CD4-positive, alpha-beta T cell treated with Interleukin-12 subunit alpha and Interleukin-12 subunit beta, for 1 hour (primary cell): ENCODE measurements at regions not wholly inside any gene's neighbourhood (a gene's known extent, or its start where the extent isn't known, plus 50 kb on each side); places are given as distances from the start of the nearest gene placed in this dataset.

Source experiments
- DNase-seq: peaks from one replicate; pipeline ENCODE4 v3.0.0-alpha.2; 2020

DNA sequence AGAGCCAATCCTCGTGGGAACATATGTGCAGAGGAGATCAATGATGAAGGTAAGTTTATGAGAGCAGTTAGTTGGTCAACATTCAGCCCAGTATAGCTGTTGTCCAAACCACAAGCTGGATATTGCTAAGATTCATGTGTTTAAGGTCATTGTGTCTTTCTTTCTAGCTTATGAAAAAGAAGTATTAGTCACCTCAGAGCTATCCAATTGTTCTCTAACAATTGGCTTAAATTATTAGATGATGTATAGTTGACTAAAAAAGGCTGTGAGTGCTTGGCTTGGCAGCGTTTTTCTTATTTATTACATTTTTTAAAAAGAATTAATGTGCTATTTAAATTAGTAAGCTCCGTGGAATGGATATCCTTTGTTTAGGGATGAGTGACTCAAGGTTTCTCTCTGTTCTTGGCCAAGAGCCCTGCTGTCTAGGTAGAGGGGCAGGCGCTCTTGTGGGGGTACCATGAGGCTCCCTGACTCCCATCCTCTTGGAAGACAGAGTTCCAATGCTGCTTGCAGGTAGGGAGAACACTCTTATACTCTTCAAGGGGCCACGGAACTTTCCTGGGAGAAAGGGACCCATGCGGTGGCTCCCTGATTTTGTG, 487.4 kb downstream of the IRX1 start:
- DNase-seq: no peak

DNA sequence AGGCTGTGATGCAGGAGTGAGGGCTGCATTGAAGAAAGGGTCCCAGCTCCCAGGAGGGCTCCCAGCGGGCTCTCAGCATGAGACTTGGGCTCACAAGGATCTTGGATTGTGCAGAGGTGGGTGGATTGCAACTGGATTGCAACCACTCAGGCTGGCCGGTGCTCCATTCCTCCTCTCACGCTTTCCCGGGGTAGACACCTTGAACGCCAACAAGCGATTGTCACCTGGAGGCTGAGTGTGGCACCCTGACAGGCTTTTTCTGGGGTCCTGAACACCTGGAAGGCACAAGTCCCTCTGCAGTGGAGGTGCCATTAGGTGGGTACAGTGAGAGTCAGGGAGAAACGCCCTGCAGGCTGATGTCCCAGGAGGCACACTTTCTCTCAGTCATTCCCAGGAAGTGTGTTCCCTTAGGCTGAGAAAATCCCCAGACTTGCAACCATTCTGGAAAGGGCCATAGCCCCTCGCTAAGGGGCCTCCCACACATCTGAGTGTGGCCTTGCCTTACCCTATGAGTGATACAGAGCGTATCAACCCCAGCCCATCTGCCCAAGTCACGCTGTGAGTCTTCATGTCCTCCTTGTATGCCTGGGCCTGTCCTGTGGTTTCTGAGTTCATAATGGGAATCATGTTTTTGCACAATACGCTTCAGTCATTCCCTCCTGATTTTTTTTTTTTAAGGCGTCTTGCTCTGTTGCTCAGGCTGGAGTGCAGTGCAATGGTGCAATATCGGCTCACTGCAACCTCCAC, 488.1 kb downstream of the IRX1 start:
- no peak for DNase-seq

DNA sequence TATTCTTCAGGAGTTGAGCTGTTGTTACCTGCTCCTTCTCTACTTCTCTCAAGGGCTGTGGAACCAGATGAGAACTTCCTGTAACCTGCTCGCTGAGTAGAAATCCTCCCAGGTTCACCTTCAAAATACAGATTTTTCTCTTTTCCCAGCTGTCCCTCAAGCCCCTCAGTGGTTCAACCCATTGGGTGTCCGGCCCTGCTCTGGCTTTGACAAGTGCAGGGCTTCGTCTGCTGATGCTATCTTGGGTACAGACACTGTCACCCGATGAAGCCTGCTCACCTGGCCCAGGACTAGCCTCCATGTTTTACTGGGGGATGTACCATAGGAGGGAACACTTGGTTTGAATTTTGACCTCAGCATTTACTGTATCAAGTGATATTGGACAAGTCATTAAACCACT, 490.4 kb downstream of the IRX1 start:
- DNase-seq: no peak

DNA sequence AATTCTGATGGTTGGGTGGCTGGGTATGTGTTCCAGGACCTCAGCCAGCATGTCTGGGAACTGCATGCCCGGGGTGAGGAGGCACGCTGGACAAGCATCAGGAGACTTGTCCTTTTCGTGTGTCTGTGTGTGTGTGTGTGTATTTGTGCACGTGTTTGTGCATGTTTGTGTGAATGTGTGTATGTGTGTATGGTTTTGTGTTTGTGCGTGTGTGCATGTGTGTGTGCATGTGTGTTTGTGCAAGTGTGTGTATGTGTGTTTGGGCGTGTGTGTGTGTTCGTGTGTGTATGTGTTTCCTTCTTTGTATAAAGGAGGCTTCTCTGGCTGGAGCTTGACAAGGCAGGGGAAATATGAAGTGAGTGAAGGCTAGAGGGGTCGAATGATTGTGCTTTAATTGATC, 491.5 kb downstream of the IRX1 start:
- DNase-seq: no peak

DNA sequence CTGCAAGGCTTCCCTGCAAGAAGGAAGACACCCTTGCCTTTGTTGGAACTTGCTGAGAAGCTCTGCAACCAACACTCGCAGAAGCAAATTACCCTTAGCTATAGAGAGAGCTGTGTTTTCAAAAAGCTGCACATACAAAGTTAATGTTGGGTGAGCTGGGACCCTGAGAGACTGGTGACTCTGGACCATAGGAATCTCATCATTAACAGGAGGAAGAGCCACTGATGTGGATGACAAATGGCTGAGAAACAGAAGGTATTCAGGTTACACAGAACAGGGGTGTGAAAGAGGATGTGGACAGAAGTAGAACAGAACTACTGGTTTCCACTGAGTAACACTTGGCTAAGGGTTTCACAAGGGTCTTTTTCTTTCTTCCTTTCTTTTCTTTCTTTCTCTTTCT, 493.5 kb downstream of the IRX1 start:
- DNase-seq: no peak

DNA sequence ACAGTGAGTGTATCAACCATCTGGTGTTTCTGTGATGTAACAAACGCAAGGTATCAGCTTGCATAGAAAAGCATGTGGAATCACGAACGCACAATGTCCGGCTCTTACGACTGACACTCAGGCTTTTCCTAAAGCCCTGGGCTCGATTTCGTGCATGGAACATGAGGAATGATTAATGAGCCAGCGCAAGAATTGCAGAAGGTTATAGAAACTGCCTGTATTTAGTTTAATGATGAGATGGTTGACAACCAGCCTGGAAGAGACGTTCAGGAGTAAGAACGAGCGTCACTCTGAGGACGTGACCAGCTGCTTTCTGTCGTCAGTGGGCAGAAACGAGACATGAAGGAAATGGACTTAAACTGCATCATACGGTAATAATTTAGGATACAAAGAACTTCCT, 497.6 kb downstream of the IRX1 start:
- no peak for DNase-seq

DNA sequence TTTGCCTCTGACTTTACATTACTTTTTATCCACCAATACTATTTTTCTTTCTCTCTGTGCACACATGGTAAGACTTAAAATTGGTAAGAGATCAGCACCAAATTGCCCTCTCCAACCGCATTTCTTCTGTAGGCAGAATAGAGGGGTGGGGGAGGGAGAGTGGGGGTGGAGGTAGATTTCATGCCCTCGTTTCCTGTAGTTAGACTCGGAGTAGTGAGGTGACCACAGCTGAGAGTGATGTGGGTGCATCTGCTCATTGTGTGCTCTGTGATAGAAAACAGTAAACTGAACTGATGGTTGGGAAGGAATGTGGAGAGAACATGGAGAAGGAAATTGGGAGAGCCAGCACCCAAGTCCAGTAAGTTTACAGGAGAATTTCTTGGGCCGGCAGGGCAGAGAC, 498.3 kb downstream of the IRX1 start:
- DNase-seq: no peak

DNA sequence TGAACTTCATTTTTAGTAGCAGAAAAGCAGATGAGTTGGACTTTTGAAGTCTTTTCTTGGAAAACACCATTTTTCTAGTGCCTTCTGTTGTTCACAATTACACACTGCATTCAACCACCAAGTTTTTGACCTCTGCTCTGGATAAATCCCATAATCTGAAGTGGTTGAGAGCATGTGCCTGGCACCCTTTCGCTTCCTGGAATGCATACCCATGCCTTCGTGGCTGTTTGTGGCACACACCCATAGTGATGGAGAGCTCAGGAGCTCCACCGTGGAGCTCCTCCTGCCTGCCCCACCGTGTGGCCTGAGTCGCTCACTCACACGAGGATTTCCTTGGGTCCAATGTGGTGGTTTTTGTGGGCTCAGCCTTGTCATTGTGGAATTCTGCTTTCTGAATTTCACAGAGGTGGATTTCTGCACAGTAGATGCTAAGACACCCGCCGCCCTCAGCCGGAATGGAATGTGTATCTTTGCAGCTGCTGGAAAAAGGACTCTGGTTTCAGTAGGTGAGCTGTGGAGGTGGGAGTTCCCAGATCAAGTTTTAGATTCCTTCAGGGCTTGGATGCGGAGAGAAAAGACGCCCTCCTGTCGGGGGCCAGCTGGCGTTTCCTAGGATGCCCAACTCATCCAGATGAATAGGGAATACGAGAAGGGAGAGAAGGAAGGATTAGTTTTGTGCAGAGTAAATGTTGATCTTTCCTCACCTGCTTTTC, 500.4 kb downstream of the IRX1 start:
- no peak for DNase-seq

DNA sequence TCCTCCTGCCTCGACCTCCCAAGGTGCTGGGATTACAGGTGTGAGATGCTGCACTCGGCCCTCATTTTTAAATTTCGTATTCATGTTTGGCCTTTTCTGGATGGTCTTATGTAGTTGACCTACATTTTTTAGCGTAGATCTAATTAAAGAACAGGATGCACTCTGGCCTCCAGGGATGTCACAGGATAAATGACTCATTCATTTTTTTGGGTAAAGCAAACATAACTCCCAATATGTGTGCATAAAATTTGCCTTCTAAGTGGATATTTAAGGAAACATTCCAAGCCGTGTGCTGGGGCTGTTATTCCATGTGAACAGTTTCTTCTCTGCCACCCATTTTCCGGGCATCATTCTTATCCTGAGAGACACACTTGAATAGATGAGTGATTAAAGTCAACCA, 501.6 kb downstream of the IRX1 start:
- no peak for DNase-seq

DNA sequence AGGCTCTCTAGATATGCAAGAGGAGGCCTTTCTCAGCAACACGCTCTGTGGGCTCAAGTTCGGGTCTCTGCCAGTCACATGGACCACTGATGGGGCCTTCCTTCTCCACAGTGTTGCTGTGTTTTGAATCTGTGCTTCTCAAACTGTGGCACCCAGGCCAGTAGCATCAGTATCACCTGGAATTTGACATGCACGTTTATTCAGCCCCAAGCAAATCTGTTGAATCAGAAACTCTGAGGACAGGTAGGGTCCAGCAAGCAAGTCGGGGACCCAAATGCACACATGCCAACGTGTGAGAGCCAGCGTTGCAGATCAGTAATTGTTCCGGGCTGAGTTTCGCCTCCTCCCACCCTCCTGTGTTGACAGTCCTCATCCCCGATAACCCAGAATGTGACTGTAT, 502.6 kb downstream of the IRX1 start:
- DNase-seq: no peak

DNA sequence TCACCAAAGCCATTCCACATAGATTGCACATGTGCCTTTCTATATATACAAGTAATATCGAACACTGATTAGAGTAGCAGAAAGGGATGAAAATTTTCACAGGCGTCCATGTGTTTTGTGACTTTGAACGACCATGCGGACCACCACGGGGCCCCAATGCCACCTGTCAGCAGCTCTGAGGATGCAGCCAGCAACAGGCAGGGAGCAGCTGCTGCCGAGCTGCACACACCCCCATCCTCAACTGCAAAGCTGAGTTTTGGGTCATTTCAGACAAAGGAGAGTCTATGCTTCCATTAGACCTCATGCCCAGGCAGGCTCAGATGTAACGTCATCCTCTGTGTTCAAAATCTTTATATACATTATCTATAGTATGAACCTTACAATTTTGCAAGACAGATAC, 503.8 kb downstream of the IRX1 start:
- no peak for DNase-seq

DNA sequence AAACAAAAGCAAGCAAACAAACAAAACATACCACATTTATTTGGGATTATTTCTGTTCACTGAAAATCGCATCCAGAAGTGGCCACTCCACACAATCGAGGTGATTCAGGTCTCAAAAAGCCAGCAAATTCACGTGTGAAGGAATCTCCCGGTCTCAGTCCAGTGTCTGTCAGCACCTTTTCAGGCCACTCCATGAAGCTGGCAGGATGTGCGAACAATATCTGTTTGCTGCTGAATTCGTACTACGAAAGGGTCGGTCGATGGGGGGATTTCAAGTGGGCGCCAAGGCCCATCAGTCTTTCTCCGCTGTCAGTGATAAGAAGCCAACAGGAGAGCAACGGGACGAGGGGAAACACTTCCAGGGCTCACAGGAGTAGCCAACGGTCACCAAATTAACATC, 505.1 kb downstream of the IRX1 start:
- no peak for DNase-seq

DNA sequence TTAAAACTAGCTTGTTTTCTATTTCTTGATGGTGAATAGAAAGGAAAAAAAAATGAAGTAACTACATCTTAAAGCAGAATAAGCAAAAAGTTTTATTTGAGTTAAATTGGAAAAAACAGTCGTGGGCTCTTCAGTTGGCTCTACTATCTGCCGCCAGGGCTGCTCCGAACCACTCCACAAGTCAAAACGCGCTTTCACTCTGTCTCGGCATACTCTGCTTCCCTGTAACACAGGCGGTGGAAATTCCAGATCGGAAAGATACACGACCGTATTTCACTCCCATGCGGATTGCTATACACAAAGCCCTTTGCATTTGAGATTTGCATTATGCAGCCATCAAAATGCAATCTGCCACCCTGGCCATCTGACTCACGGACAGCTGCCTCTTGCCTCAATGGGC, 505.6 kb downstream of the IRX1 start:
- DNase-seq: no peak

DNA sequence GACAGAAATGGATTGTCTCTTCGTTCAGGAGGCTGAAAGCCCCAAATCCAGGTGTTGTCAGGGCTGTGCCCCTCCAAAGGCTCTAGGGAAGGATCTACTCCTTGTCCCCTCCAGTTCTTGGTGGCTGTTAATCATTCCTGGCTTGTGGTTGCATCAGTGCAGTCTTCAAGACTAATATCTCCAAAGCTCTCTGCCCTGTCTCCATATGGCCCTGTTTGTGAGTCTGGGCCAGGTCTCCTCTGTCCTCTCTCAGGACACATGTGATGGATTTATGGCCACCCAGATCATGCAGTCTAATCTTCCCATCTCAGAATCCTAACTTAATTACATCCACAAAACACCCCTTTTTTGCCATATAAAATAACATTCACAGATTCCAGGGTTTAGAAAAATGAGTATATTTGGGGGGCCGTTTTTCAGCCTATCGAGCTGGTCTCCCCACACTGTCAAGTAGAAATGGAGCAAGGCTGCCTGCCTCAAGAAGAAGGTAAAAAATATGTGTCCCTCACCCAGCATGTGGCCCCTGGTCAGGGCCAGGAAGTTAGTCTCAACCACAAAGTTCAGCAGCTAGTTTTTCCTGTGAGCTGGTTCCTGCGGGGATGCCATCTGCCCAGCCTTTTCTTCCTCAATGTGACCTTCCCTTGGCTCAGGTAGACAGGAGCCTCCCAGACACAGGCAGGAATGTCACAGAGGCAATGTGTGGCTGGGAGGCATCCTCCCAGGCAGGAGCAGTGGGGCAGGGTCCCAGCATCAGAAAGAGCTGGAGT, 509.4 kb downstream of the IRX1 start:
- no peak for DNase-seq

DNA sequence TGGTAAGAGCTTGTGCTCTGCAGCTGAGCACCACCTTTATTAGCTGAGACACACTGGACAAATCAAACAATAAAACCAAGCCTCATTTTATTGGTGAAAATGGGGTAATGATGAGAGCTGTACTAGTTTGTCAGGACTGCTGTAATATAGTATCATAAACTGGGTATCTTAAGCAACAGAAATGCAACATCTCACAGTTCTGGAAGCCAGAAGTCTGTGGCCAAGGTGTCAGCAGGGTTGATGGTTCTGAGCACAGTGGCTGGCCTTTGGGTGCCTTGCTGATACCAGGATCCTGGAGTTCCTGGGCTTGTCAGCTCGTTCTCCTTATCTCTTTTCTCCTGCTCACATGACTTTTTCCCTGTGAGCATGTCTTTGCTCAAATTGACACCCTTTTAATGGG, 513.1 kb downstream of the IRX1 start:
- DNase-seq: no peak

DNA sequence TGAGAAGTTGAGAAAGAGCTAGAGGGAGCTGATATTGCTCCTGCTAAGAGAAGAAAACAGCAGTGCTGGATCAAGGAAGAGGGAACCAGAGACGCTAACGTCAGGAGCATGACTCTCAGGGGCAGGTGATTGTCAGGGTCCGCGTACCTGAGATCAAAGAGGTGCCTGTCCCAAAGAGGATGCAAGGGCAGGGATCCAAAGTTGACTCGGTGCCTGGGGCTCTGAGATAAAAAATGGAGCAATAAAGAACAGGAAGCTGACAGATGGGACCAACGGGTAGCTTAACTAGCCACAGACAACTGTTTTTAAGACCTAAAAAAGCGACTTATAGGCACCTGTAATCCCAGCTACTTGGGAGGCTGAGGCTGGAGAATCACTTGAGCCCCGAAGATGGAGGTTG, 517.8 kb downstream of the IRX1 start:
- DNase-seq: no peak

DNA sequence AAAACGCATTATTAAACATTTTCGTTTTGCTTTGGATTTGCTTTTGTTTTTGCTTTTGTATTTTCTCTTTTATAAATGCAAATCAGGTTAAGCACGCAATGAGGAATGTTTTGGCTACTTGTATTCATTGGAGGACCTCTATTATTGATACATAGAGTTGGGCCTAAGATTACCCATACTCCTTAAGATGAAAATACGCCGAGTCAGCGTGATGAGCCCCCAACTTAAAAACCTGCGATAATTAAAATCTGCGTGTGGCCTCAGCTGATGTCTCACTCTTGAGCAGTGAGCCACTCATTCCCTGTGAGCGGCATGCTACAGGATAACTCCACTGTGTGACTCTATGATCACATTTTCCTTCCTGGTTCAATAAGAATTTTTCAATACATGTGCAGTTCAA, 518.3 kb downstream of the IRX1 start:
- no peak for DNase-seq

DNA sequence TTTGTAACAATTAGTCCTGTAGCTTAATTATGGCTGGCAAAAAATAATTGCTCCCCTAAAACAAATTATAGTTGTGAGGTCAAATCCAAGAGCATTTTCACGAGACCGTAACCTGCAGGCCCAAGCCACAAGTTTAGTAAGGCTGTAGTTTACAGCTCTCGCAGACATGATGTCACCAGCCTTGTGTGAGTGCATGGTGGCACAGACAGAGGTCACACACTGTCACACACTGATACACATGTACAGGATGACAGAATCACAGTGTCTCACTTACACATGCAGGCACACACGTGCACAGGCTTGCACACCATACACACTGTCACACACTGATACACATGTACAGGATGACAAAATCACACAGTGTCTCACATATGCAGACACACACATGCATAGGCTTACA, 518.8 kb downstream of the IRX1 start:
- no peak for DNase-seq

DNA sequence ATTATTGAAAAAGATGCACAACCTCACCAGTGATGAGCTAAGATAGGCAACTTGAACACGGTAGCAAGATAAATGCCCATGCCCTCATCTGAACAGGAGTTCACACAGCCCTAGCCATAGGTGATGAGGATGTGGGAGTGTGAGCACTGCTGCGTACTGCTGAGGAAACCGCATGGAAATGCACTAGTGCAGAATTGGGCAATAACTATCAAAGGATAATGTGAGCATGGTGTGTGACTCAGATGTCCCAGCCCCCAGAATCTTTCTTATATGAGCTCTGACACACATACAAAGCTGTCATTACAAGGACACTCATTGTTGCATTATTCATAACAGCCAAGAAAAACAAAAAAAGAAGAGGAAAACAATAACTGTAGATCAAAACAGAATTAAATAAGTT, 521.2 kb downstream of the IRX1 start:
- DNase-seq: no peak

DNA sequence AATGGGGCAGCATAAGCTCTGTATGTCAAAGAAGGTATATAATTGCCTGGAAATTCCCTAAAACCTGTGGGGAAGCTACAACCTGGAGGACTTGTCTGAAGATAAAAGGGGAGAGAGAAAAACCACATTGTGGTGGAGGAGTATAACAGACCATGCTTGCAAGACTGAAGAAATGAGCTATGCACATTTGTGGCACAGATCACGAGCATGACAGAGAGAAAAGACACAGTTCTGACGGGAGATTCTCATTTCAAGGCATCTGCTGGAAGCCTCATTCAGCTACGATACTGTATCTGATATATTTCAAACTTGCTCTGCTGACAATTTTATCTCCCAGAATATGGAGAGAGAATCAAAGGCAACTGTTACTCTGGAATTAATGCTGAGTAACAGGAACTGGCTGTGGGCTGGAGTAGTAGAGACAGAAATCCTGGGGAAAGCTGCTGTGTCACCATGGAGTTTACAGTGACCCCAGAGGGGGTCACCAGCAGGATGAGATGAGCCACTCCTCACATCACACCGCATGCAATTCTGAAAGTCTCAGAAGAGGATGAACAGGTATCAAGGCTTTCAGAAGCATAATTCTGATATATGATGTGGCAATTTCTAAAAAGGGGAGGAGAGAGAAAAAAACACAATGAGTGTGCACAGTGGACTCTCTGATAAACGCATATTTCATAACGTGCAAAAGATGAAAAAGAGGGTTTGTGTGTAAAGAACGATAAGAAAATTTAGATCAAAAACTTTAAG, 528.8 kb downstream of the IRX1 start:
- no peak for DNase-seq

DNA sequence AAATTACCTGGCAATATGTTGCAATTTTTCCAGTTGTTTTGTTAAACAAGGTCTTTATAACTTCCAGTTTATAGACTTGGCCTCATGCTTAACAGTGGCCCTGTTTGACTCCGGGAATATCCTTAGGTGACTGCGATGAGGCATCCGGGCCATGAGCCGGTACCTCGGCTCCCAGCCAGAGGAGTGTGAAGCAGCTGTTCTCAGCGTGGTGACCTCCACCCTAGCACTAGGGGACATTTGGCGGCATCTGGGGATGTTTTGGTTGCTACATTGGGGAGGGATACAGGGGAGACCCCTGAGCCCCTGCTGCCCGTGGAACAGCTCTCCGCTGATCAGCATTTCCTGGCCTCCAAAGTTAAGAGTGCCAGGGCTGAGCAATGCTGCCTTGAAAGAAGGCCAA, 533.4 kb downstream of the IRX1 start:
- DNase-seq: no peak

DNA sequence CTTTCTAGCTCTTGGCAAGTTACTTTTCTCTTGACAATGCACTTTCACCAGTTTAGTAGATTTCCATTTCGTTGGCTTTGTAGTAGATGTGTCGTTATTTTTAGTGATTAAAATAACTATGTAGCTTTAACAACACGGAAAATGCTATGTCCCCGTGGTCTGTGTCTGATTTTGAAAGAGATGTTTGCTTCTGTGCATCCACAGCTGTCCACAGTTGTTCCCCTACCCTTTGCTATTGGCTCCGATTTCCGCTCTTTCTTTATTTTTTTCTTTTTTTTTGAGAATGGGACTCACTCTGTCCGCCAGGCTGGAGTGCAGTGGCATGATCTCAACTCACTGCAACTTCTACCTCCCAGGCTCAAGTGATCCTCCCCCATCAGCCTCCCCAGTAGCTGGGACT, 533.9 kb downstream of the IRX1 start:
- DNase-seq: no peak

DNA sequence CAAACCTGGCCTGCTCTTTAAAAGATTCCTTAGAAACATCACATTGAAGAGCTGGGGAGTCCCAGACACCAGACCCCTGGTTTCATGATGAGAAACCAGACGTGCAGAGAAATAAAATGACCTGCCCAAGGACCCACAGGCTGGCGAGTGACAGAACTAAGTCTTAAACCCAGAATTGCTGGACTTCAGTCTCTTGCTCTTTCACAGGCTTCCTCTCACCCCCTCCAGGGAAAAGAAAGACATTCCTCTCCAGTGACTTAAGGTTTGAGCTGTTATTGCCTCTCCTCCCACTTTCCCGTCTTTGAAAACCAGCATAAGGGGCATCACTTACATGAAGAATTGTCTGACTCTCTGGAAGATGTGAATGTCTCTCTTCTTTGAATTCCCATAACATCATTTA, 535.2 kb downstream of the IRX1 start:
- DNase-seq: no peak
